Keratinocyte (primary cell): ENCODE measurements at regions not wholly inside any gene's neighbourhood (a gene's known extent, or its start where the extent isn't known, plus 50 kb on each side); places are given as distances from the start of the nearest gene placed in this dataset.

Source experiments
- CTCF ChIP-seq, 3 experiments: IDR thresholded peaks in 1 of 3; conservative IDR thresholded peaks in 1 of 3; optimal IDR thresholded peaks in 1 of 3; 2 replicates in 2 of 3; 3 replicates in 1 of 3; pipeline versions ENCODE3 to v1.5.1; 2011; ENCODE audit warnings: low read length in 3 of 3, mild to moderate bottlenecking in 3 of 3, moderate library complexity in 2 of 3, control low read depth in 1 of 3, inconsistent platforms in 1 of 3; ENCODE audit not compliant: insufficient read depth in 2 of 3; ENCODE audit errors: extremely low read depth in 1 of 3
- EZH2 ChIP-seq: IDR thresholded peaks from one replicate; pipeline ENCODE4 v1.6.1; 2012; ENCODE audit warnings: inconsistent platforms, mild to moderate bottlenecking, low read length, moderate library complexity

- TF ChIP-seq CTCF (optimal IDR thresholded peaks at IDR 0.05 in 1 of 3, IDR thresholded peaks at IDR 0.05 in 1 of 3, conservative IDR thresholded peaks at IDR 0.05 in 1 of 3; ENCODE audit: extremely low read depth in 1 of 3, insufficient read depth in 2 of 3, low read length in 3 of 3) (no peak), EZH2 (no peak)
Measured at GRCh38 chr18:26721854-26722564, 143.5 kb downstream of the AQP4 start.
